GM18870 (cell line): ENCODE measurements at regions not wholly inside any gene's neighbourhood (a gene's known extent, or its start where the extent isn't known, plus 50 kb on each side); places are given as distances from the start of the nearest gene placed in this dataset.

Experiments used
- ATAC-seq: cut with Tn5 transposase; IDR thresholded peaks from one replicate; pipeline ENCODE4 v1.9.1; 2021; ENCODE audit warnings: moderate library complexity; ENCODE audit not compliant: unreplicated experiment

DNA sequence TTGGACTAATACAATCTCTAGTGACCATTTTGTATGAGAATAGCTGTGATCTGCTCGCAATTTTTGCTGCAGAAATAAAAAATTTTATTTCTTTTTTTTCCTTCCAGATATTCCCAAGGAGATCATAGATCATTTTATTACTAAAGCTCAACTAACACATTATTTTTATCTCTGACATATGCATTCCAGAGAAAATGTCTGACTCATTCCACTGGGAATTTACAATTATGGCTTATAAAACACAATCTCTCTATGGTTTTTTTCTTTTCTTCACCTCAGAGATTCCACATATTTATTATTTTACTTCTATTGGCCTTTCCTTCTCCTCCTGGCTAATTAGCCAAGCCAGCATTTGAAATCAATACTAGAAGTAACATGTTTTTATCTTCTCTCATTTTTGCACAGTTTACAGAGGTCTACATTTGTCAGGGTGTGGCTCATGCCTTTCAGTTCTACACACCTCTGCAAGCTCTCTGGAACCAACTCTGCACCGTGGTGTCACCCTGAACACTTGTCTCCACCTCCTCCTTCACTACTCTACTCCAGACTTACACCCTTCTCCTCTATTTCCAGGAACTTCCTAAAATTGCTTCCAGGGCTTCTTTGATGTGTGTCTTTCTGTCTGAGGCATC, 59.8 kb upstream of the GPM6A start:
- ATAC-seq, result no peak

DNA sequence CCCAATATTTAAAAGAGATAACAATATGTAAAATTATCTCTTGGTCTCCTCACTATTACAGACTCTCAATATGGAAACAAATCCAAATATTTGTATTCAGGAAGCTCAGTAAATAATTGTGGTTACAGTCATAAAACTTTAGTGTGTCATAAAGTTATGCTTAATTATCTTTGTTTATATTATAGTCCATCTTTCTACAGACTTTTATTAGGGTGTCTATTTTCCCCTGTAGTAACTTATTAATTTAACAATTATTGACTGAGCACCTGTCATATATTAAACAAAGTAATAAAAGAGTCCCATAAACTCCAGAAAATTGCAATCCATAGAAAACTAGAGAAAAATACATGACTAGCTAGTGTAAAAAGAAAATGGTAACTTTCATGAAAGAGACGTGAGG, 61.6 kb upstream of the GPM6A start:
- no peak for ATAC-seq

GRCh38 chr4:175874306-175874705, 62.2 kb upstream of the GPM6A start:
- ATAC-seq, result no peak

- ATAC-seq, result no peak
Measured at GRCh38 chr4:175875993-175876771, 64.1 kb upstream of the GPM6A start.

- no peak for ATAC-seq
Measured at GRCh38 chr4:175882891-175883290, 70.8 kb upstream of the GPM6A start.

DNA sequence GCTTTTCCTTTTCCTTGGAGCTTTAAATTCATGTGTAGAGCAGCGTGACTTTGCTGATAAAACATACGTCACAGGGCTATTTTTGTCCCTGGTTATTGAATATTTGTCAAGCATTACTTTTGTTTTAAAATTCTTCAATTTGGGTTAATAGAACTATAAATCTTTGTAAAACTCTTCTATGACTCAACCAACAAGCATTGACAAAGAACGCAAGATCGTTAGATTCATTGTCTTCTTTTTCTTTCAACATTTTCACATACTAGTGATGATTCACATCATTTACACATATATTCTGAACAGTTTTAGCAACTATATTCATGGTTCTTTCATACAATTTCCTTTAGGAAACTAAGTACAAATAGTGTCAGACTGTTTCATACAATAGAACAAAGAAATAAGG, 72.0 kb upstream of the GPM6A start:
- no peak for ATAC-seq

DNA sequence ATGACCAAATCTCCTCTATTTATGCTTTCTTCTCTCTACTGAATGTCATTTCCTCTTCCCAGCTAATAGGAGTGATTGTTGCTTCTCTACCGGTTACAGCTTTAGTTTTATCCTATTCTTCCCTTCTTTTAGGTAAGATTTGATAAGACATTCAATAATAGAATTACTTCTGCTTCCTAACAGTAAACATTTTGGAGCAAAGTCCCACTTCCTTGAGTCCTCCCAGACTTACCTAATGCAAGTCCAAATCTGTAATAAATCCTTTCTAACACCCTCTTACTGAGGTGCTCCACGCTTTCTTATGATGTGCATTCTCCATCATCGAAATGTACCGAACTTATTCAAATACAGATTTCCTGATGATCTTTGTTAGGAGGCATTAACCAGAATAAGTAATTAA, 79.2 kb upstream of the GPM6A start:
- ATAC-seq, result no peak

- peak; percentile 52 for ATAC-seq
Measured at GRCh38 chr4:175891851-175892250, 79.8 kb upstream of the GPM6A start.

- no peak for ATAC-seq
Measured at GRCh38 chr4:175905925-175906324, 93.9 kb upstream of the GPM6A start.

- ATAC-seq, result no peak
Measured at GRCh38 chr4:175906384-175906783, 94.3 kb upstream of the GPM6A start.

- ATAC-seq, result no peak
Measured at GRCh38 chr4:175910700-175911099, 98.6 kb upstream of the GPM6A start.

- ATAC-seq, result no peak
Measured at GRCh38 chr4:175916626-175917351, 104.7 kb upstream of the GPM6A start.

DNA sequence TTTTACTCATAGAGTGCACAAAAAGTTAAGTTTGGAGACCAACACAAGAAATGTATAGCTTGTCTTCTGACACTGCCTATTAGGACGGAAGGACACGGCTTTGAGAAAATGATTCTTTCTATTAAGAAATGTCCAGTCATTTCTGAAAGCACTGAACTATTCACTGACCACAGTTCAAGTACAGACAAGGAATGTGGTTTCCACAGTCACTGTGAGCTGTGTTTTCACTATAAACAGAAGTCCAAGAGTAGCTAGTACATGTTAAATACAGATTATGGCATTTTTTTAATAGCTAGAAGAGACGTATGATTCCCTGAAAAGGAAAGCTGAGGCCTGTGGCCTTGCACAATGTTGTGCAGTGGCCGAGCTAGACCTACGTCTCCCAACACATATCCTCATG, 115.1 kb upstream of the GPM6A start:
- ATAC-seq, result peak; percentile 80

- no peak for ATAC-seq
Measured at GRCh38 chr4:175929441-175929840, 117.4 kb upstream of the GPM6A start.

DNA sequence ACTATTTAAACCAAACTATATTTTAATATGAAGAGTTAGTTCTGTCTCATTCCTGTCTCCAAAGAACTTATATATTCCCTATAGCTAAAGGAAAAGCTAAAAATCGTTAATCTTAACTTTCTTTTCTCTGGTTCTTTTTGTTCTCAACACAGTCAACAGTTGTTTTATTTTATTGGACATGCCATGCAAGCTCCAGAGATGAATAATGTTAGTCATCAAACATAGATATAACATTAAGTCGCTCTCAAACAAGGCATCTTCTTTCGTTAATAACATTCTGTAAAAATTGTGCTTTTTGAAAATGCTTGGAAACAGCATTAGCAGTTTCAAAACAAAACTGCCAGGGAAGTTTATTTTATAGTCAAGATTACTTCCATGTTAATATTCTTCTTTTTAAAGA, 117.9 kb upstream of the GPM6A start:
- ATAC-seq, result no peak

GRCh38 chr4:175930471-175930870, 118.4 kb upstream of the GPM6A start:
- ATAC-seq, result no peak

DNA sequence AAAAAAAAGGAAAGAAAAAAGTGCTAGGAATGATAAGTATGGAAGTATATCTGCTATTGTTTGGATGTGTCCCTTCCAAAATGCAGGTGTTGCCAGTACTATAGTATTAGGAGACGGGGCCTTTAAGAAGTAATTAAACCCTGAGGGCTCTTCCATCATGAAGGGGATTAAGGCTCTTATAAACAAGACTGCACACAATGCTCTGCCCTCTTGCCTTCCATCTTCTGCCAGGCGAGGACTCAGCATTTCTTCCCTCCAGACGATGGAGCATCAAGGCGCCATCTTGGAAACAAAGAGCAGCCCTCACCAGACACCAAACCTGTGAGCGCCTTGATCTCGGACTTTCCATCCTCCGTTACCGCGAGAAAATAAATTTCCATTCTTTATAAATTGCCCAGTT, 120.1 kb upstream of the GPM6A start:
- ATAC-seq, result no peak

DNA sequence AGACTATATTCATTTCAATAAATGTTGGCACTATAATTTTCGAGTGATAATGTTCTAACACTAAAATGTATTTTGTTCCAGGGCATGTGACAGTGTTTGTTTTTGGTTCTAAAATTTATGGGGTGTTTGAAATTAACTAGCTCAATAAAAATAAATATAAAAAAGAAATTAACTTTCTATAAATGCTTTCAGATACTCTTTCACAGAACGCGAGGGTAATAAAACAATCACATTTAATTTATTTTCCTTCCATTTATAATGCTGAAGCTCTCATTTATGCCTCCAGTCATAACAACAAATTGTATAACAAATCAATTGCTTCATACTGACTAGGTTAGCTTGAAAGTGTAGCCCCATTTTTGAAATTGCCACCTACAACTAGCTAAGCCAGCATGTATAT, 122.4 kb upstream of the GPM6A start:
- ATAC-seq, result no peak

GRCh38 chr4:175935016-175935661, 123.1 kb upstream of the GPM6A start:
- ATAC-seq, result no peak

GRCh38 chr4:175944126-175944910, 121.3 kb upstream of the WDR17 start:
- no peak for ATAC-seq
